Femur (tissue), 1 donor: ENCODE measurements at regions not wholly inside any gene's neighbourhood (a gene's known extent, or its start where the extent isn't known, plus 50 kb on each side); places are given as distances from the start of the nearest gene placed in this dataset.
A peak's percentile ranks its signal among the peaks of the same experiment; 100 is the strongest.

Experiments used
- DNase-seq: peaks from one replicate; pipeline ENCODE4 v3.0.0-alpha.2; 2017

GRCh38 chr21:38156200-38156599 lies 100.6 kb upstream of the KCNJ15 start:
- no peak for DNase-seq

GRCh38 chr21:38159355-38159754 lies 97.4 kb upstream of the KCNJ15 start:
- DNase-seq = peak; percentile 75

GRCh38 chr21:38165466-38166172 lies 91.2 kb upstream of the KCNJ15 start:
- no peak for DNase-seq

- peak; percentile 29 for DNase-seq
Observed at GRCh38 chr21:38166173-38166535, 90.6 kb upstream of the KCNJ15 start.

- DNase-seq = no peak
Observed at GRCh38 chr21:38167345-38167744, 89.4 kb upstream of the KCNJ15 start.

- peak; percentile 46 for DNase-seq
Observed at GRCh38 chr21:38170283-38170682, 86.5 kb upstream of the KCNJ15 start.

- no peak for DNase-seq
Observed at GRCh38 chr21:38170704-38171682, 85.8 kb upstream of the KCNJ15 start.

GRCh38 chr21:38171723-38172344 lies 85.0 kb upstream of the KCNJ15 start:
- no peak for DNase-seq

GRCh38 chr21:38173276-38174035 lies 83.3 kb upstream of the KCNJ15 start:
- no peak for DNase-seq

GRCh38 chr21:38175306-38175705 lies 81.5 kb upstream of the KCNJ15 start:
- no peak for DNase-seq

GRCh38 chr21:38177919-38178652 lies 78.7 kb upstream of the KCNJ15 start:
- no peak for DNase-seq

GRCh38 chr21:38178653-38179470 lies 77.9 kb upstream of the KCNJ15 start:
- DNase-seq = no peak

- no peak for DNase-seq
Observed at GRCh38 chr21:38179511-38179910, 77.3 kb upstream of the KCNJ15 start.

- DNase-seq = no peak
Observed at GRCh38 chr21:38181096-38181495, 75.7 kb upstream of the KCNJ15 start.

- no peak for DNase-seq
Observed at GRCh38 chr21:38182370-38182985, 74.3 kb upstream of the KCNJ15 start.

GRCh38 chr21:38183961-38184360 lies 72.8 kb upstream of the KCNJ15 start:
- no peak for DNase-seq

- no peak for DNase-seq
Observed at GRCh38 chr21:38186661-38187270, 70.0 kb upstream of the KCNJ15 start.

- no peak for DNase-seq
Observed at GRCh38 chr21:38188037-38188436, 68.8 kb upstream of the KCNJ15 start.

GRCh38 chr21:38196036-38196435 lies 60.8 kb upstream of the KCNJ15 start:
- DNase-seq = no peak

GRCh38 chr21:38202811-38203210 lies 54.0 kb upstream of the KCNJ15 start:
- no peak for DNase-seq
